GM19452 (cell line): ENCODE measurements at regions not wholly inside any gene's neighbourhood (a gene's known extent, or its start where the extent isn't known, plus 50 kb on each side); places are given as distances from the start of the nearest gene placed in this dataset.
"Not testable (repeated sequence)": the region's sequence is repeated elsewhere in the genome, so short reads cannot be mapped to it uniquely, and the experiment has no call there.

Experiments
- ATAC-seq: cut with Tn5 transposase; IDR thresholded peaks from one replicate; pipeline ENCODE4 v1.9.1; 2021; ENCODE audit not compliant: unreplicated experiment

DNA sequence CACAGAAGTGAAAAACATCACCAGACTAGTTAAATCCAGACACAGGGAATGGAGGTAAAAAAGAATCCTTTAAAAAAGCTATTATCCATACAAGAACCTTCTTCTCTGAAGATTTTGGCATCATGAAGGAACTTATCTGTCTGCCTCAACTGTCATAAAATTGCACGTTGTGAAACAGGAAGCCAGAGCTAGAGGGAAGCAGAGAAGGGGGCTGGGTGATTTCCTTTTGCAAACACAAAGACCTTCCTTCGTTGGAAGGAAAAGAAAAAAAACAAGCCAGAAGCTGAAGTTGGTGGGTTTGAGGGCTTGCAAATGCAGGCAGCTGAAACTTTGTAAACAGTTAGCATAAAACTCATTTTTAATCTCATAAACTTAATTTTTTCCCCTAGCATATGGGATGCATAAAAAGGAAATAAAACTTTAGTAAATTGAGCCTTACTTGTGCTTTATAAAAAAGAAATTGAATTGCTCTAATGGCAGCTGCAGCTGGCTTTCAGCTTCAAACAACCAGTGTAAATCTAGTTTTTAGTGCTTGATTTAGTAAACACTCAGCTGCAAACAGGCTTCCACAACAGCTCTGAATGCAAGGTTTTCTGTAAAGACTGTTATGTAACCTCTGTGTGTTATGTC lies 101.6 kb downstream of the OTUD1 start:
- ATAC-seq: no peak

DNA sequence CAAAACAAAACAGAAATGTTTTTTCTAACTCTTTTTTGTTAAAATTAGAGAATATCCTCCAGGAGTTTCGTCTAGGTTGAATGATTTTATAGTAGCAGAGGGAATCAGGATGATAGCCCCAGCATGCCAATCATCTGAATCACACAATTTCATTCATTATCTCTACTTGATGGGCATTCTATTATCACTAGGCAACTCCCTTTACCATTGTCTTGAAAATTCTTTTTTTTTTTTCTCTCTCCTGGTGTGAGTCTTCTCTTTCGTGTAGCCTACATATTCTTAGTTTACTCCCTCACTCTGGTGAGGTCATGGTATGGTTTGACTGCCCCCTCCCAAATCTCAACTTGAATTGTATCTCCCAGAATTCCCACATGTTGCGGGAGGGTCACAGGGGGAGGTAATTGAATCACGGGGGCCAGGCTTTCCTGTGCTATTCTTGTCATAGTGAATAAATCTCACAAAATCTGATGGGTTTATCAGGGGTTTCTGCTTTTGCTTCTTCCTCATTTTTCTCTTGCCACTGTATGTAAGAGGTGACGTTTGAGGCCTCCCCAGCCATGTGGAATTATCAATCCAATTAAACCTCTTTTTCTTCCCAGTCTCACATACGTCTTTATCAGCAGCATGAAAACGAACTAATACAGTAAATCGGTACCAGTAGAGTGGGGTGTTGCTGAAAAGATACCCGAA lies 105.0 kb downstream of the OTUD1 start:
- no peak for ATAC-seq

DNA sequence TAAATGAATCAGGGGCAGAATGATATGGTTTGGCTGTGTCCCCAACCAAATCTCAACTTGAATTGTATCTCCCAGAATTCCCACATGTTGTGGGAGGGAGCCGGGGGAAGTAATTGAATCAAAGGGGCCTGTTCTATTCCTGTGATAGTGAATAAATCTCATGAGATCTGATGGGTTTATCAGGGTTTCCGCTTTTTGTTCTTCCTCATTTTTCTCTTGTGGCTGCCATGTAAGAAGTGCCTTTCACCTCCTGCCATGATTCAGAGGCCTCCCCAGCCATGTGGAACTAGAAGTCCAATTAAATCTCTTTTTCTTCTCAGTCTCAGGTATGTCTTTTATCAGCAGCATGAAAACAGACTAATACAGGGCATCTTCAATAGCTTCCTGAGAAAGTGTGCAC lies 107.0 kb downstream of the OTUD1 start:
- not testable (repeated sequence) for ATAC-seq

DNA sequence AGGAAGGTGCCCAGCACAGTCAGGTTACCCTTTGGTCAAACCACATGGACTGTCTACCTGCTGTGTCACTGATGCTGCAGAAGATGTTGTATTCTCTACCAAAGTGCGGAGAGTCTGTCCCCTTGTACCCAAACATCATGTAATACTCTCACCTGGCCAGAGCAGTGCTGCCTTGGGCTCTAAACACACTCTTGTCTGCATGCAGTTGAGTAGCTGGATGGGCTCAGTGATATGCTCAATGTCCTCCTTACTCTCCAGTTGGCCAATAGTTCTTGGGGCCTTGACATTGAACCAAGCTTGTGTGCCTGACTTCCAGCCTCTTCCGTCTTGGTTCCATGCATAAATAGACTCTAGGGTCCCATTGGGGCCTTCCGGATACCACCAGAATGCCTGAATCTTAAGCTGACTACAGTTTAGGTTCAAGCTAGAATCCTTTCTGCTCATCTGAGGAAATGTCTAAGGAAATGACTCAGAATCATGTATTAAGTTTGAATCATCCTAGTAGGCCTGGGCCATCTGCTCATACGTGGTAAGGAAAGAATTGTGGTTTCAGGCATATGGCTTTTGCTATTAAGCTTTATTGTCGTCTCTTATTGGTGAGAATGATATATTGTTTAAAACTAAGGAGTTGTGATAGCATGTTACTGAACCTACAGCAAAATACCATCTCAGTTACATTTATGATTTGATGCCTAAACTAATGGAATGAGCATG lies 118.0 kb downstream of the OTUD1 start:
- ATAC-seq: no peak

DNA sequence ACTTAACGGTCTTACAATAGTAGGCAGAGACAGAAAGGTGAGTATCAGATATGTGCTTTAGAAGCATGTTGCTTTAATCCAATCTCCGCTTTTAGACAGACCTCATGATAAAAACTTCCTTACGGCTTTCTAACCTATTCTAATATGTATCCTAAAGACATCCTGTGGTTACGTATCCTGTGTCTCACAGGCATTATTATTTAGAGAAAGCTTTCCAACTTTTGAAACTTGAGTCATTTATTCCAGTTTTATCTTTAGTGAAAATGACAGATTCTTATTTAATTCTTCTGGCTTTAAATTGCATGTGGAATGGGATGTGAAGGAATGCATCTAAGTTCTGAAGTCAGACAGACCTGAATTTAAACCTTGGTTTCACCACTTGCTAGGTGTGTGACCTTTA lies 118.9 kb downstream of the OTUD1 start:
- no peak for ATAC-seq

DNA sequence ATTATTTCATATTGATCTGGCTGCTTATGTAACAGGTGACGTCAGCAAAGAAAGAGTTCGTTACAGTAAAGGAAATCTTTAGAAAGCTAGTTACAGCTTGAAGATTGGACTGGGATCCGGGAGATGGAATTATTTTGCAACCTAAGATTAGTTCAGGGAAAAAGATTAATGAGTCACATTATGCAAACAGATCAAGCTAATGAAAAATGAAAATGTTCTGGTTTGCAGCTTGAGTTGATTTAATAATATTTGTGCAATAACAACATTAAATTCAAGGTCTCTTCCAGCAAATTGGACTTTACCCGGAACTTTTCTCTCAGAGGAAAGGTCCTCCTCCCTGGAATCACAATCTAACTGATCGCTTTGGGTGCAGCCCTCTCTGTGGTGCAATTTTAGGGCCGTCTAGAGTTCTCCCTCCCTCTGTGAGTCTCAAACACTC lies 119.5 kb downstream of the OTUD1 start:
- ATAC-seq: no peak

DNA sequence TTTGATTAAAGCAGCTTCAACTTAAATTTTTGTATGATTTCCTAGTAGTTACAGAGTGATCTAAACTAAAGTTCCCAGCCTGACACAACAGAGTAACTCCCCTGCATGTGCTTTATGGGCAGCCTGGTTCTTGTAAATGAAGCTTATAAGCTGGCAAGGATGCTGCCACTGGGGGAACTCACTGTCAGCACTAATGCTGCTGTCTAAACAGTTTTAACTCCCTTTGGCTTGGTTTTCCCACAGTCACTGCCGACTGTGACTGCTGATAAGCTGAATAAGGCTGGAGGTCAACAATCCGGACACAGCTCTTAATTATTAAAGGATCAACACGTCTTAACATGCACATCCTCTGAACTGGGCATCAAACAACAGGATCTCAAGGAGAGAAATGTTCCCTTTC lies 130.1 kb downstream of the OTUD1 start:
- ATAC-seq: no peak

DNA sequence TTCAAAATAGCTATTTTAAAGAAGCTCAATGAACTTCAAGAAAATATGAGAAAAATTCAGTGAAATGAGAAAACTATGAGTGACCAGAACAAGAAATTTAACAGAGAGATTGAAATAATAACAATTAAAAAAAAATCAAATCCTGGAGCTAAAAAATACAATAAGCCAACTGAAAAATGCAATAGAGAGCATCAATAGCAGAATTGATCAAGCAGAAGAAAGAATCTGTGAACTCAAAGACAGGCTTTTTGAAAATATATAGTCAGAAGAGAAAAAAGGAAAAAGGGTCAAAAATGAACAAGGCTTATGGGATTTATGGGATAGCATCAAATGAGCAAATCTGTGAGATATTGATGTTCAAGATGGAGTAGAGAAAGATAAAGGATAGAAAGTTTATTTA lies 133.0 kb downstream of the OTUD1 start:
- no peak for ATAC-seq

DNA sequence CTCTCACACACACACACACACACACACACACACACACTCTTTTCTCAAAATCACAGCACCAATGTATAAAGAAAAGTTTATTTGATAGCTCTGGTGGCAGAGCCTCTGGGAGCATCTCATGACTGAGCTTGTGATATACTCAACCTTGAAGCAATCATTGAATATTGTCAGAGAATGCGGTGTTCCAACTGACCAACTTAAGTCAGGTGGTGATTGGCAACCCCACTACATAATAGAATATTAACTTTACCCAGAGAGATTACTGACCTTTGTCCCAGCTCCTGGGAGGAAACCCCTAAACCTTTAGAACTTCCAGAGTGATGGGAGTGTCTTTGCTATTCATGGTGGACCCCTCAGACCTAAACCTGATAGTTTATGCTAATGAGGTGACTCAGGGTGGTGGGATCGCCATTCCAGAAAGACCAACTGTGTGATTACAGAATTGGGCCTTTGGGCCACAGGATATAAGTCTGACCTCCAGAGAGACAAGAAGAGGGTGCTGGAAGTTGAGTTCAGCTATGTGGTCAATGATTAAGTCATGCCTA lies 143.1 kb downstream of the OTUD1 start:
- no peak for ATAC-seq

DNA sequence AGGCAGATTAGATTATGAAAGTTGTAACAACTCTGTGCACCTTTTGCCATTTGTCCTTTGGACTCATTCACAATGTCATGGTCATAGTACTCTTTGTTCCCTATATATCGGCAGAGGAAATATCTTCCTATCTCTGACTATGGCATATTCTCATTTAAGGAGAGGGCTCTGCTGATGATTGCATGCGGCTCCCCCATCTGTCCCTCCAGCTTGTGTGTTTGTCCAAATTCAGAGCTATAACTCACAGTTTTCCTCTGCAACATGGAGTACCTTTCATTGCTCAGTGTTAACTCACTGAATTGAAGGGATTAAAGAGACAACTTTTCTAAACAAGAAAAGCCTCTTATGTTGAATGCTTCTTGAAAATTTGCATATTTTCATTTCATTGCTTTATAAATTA lies 145.5 kb downstream of the OTUD1 start:
- no peak for ATAC-seq

DNA sequence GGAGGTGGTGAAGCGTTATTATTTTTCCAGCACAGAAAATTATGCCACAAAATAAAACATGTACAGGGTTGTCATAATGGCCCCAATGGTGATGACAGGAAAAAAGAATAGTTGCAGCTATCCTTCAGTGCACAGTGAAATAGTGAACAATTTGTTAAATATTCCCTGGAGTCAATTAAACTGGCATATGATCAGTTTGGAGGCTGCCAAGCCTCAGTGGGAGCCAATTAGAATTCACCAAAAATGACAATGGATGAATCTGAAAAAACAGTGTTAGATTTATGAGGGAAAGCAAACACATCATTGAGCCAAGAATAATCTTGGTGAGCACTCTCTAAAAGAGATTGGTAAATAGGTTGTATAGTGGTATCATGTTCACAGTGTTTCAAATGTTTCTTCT lies 146.3 kb downstream of the OTUD1 start:
- ATAC-seq: no peak

DNA sequence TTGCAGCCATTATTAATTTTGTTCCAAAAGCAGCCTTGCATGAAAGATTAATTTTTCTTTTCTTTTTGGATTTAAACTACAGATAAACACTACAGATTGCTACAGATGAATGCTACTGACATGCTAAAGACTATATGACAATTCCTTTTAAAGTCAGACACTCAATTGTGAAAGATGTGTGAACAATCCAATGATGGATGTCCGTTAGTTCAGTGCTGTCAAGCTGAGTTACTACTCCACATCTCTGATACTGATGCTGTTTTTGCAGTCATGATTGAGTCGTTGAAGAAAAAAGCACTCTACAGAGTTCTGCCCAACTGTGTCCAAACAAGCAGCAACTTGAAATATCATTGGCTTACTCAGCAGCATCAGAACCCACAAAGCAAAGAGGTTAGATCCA lies 146.8 kb downstream of the OTUD1 start:
- ATAC-seq: no peak

DNA sequence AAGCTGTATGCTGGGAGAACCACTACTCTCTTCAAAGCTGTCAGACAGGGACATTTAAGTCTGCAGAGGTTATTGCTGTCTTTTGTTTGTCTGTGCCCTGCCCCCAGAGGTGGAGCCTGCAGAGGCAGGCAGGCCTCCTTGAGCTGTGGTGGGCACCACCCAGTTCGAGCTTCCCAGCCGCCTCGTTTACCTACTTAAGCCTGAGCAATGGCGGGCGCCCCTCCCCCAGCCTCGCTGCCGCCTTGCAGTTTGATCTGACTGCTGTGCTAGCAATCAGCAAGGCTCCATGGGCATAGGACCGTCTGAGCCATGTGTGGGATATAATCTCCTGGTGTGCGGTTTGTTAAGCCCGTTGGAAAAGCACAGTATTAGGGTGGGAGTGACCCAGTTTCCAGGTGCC lies 156.4 kb downstream of the OTUD1 start:
- ATAC-seq: not testable (repeated sequence)

DNA sequence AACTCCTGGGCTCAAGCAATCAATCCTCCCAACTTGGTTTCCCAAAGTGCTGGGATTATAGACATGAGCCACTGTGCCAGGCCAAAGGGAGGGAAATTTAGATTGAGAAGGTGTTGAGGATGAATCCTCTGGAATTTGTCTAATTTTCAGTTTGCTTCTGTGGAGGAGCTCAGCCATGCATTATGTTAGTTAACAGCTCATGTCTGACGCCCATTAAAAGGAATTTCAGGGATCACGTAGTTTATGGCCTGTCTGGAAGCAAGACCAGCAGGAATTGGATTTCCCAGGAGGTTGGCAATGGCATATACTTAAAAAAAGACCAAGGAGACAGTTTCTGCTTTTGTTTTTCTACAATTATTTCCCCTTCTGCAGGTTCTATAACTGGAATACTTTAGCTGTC lies 165.7 kb downstream of the OTUD1 start:
- ATAC-seq: no peak

DNA sequence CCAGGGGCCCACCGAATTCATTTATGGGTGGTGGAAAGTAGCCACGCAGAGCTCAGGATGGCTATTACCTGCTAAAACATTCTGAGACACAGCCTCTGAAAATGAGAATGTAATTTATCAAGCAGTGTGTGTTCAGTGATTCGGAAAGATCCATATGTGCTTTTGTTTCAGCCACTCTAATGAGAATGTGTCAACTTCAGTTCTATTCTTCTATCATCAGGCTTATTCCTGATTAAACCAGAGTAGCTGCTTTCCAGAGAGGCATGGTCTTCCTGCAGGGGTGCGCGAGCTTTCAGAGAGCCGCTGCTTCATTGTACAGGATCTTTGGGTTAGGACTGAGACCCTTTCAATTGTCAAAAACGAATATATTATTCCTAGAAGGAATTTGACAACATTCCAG lies 167.6 kb downstream of the OTUD1 start:
- ATAC-seq: no peak

DNA sequence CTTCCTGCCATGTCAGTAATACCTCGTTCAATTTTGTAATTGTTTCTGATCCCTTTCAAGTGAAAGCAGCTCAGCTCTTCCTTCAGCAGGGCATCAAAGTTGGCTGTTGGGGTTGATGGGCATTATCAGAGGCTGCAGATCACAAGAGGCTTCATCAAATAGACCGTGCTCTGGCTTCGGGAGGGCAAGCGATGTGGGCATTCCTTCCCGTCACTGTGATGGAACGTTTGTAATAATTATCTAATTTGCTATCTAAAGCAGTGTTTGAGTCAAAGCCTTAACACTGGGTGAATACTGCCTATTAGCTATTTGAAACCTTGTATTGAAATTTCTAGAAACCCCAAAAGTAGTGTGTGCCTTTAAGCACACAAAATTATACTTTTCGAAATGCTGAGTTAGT lies 170.1 kb downstream of the OTUD1 start:
- no peak for ATAC-seq

DNA sequence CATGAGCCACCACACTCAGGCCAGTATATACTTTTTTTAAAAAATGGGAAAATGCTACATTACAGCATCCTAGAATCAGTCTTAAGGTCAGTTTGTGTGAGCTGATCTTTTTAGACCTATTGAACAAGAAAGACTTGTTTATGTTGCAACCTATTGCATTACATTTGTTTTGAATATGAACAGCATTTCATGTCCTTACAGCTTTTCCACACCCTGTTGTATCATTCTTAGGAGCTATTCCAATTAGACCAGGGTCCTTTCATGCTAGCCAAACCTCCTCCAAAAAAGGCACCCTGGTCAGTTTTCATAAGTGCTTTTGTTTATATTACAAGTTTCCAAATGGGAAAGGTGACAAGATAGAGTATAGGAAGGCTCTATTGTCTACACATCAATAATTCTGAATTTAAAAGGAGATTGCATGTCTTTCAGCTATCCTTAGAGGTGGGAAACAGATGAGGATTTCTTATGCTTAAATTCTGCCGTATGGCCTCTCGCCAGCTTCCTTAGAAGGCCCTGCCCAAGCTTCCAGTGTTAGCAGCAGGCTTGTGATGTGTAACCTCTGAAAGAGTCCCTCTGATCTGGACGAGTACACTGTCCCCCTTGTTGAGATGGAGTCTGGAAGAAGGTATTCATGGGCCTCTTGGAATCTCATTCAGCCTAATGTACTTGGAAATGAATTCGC lies 171.9 kb downstream of the OTUD1 start:
- ATAC-seq: no peak

DNA sequence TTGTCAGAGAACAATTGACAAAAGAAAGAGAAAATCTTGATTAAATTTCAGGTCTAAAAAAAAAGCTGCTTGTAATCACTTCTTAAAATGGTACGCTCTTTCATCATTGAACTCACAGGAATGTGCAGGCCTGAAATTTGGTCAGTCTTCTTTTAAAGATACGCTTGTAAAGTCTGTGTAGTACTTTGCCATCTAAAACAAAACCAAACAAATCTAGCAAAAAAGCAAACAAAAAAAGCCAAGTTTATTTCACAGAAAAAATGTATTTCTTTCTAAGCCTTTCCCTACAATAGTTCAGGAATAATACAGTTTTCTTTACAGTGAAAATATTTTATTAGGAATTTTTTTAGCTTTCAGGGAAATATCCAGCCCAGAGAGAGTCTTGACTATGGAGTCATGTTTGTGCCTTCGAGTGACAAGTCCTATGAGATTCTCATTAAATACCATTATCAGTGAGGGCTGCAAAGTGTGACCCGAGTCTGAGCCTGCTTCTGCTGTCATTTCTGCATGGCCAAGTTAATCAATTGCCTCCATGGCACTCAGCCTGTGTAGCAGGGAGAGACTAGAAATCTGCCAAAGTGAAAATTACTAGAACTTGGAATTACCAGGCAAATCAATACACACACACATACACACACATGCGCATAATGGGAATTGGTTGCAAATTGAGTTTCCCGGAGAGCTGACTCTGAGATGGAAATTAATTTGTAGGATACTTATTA lies 172.6 kb downstream of the OTUD1 start:
- ATAC-seq: no peak

DNA sequence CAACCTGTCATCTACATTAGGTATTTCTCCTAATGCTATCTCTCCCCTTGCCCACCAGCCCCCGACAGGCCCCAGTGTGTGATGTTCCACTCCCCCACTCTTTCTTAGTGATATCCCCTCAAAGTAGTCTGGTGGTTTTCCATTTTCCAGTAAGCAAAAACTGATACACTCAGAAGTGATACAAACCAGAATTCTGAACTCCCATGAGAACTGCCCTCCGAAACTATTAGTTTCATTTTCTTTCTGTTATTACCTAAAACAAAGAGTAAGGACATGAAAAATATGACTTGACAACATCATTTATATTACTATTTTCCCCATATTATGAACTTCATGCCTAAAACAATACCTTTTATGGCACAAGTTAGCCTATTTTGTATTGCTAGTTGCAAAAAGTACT lies 175.0 kb downstream of the OTUD1 start:
- peak; percentile 62 for ATAC-seq

DNA sequence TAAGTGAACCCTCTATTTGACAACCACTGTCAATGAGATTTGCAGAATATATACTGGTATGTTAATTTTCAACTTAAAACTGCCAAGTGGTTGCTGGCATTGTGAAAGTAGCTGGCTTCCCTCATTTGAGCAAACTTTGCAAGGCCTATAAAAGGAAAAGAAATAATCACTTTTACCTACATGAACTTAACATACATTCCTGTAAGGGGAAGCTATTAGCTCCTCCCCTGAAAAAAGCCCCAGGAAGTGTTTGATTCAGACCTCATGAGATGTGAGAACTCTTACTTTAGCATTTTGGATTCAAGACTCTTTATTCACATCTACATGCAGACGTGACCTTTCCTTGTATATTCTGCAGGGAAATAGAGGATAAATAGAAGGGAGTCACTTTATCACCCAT lies 175.6 kb downstream of the OTUD1 start:
- ATAC-seq: peak; percentile 44

DNA sequence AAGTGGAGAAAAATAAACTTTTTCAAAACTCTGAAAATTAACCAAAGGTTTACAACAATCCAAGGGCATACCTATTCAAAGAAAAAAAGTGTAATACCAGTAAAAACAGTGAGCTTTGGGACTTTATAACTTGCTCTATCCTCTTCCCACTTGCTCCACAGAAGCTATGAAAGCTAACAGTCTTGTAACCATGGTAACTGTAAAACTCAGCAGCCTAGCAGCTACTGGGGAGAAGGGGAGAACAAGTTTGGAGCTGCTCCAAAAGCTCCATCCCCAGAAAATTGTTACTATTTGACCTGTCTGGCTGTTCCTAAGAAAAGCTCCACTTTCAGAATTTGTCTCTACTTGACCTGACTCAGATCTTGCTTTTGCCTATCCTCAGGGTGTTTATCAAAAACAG lies 191.5 kb downstream of the OTUD1 start:
- no peak for ATAC-seq
